Uterus (tissue), 3 donors: ENCODE measurements at regions not wholly inside any gene's neighbourhood (a gene's known extent, or its start where the extent isn't known, plus 50 kb on each side); places are given as distances from the start of the nearest gene placed in this dataset.
A peak's percentile ranks its signal among the peaks of the same experiment; 100 is the strongest.

Experiments
- DNase-seq, 2 donors: peaks; one replicate each; pipeline ENCODE4 v3.0.0-alpha.2; 2019 to 2020
- H3K27ac ChIP-seq, 2 donors: fragments of 200-600 bp; sonication (generic); 1 replicate in 1 of 2; 2 replicates in 1 of 2; pipeline ENCODE4 v1.5.1; 2016 to 2018
- H3K27me3 ChIP-seq, 2 donors: fragments of 200-600 bp; sonication (generic); one replicate each; pipeline ENCODE4 v1.5.1; 2018 to 2019; ENCODE audit warnings: control low read depth in 1 of 2
- H3K36me3 ChIP-seq, 2 donors: fragments of 200-600 bp; sonication (generic); one replicate each; pipeline ENCODE4 v1.5.1; 2019; ENCODE audit warnings: control low read depth in 1 of 2
- H3K4me1 ChIP-seq, 2 donors: fragments of 200-600 bp; sonication (generic); one replicate each; pipeline ENCODE4 v1.5.1; 2018 to 2019; ENCODE audit warnings: control low read depth in 1 of 2
- H3K4me3 ChIP-seq, 2 donors: fragments of 200-600 bp; sonication (generic); 1 replicate in 1 of 2; 2 replicates in 1 of 2; pipeline ENCODE4 v1.5.1; 2018 to 2019; ENCODE audit warnings: mild to moderate bottlenecking in 1 of 2
- H3K9me3 ChIP-seq, 2 donors: fragments of 200-600 bp; sonication (generic); one replicate each; pipeline ENCODE4 v1.5.1; 2019; ENCODE audit warnings: control low read depth in 1 of 2
- CTCF ChIP-seq, 4 experiments: fragments of 200-600 bp in 2 of 4; fragments of 450-650 bp in 2 of 4; sonication (generic) in 2 of 4; IDR thresholded peaks; one replicate each; pipeline ENCODE4 v1.5.1; 2016 to 2019; ENCODE audit warnings: antibody characterized with exemption in 4 of 4, mild to moderate bottlenecking in 2 of 4, moderate library complexity in 1 of 4
- POLR2A ChIP-seq, 2 donors: fragments of 450-650 bp; IDR thresholded peaks; one replicate each; pipeline ENCODE4 v1.6.1; 2016; ENCODE audit warnings: antibody characterized with exemption in 2 of 2, mild to moderate bottlenecking in 1 of 2, moderate library complexity in 1 of 2
- intact Hi-C: fragments of 100-400 bp; cut with DNase I; formaldehyde crosslinking; loops from one replicate; pipeline ENCODE4 v1.15.1; 2023; ENCODE audit warnings: low total_unique reads
- donor health status: DM: yes; HTN: yes; CAD: no.

GRCh38 chr3:157574531-157574930 lies 71.3 kb upstream of the VEPH1 start:
- Histone ChIP-seq H3K4me1 (no peaks in the 10 kb centered on the region), H3K9me3 (no peaks in the 10 kb centered on the region), H3K4me3 (no peak overlapping the region), H3K27ac (no peak overlapping the region), H3K36me3 (peaks cover 0 to 2% of the 10 kb centered on the region in 2 donors), H3K27me3 (no peaks in the 10 kb centered on the region)
- no peak for TF ChIP-seq POLR2A (IDR thresholded peaks at IDR 0.05)
- TF ChIP-seq CTCF (IDR thresholded peaks at IDR 0.05) = no peak
- no peak for DNase-seq
- intact Hi-C loops = no loop called here

- intact Hi-C loops = no loop called here
- H3K4me1 ChIP-seq = no peaks in the 10 kb centered on the region
These were observed 70.7 kb upstream of the VEPH1 start for GRCh38 chr3:157573780-157574378.

GRCh38 chr3:157573281-157573680 lies 70.1 kb upstream of the VEPH1 start:
- no peaks in the 10 kb centered on the region for H3K27me3 ChIP-seq
- no peak overlapping the region for H3K27ac ChIP-seq
- no peaks in the 10 kb centered on the region for H3K4me1 ChIP-seq
- no peak overlapping the region for H3K4me3 ChIP-seq
- no peak for TF ChIP-seq CTCF (IDR thresholded peaks at IDR 0.05)
- TF ChIP-seq POLR2A (IDR thresholded peaks at IDR 0.05) = no peak
- no peak for DNase-seq
- intact Hi-C loops = no loop called here
- no peaks in the 10 kb centered on the region for H3K9me3 ChIP-seq
- peaks cover 0 to 2% of the 10 kb centered on the region in 2 donors for H3K36me3 ChIP-seq

More at GRCh38 chr3:157573780-157574378, 70.7 kb upstream of the VEPH1 start:
- TF ChIP-seq POLR2A (IDR thresholded peaks at IDR 0.05) (no peak), CTCF (IDR thresholded peaks at IDR 0.05) (no peak)
- no peak for DNase-seq
- Histone ChIP-seq H3K4me3 (no peak overlapping the region), H3K9me3 (no peaks in the 10 kb centered on the region), H3K36me3 (peaks cover 0 to 2% of the 10 kb centered on the region in 2 donors), H3K27ac (no peak overlapping the region), H3K27me3 (no peaks in the 10 kb centered on the region)

GRCh38 chr3:157572559-157573270 lies 69.5 kb upstream of the VEPH1 start:
- no peaks in the 10 kb centered on the region for H3K4me1 ChIP-seq
- no peaks in the 10 kb centered on the region for H3K36me3 ChIP-seq
- intact Hi-C loops = no loop called here
- no peak overlapping the region for H3K27ac ChIP-seq
- DNase-seq = no peak
- H3K4me3 ChIP-seq = no peak overlapping the region
- TF ChIP-seq CTCF (IDR thresholded peaks at IDR 0.05) (peak; percentile 37 to 61 (median 52)), POLR2A (IDR thresholded peaks at IDR 0.05) (no peak)
- H3K9me3 ChIP-seq = no peaks in the 10 kb centered on the region
- no peaks in the 10 kb centered on the region for H3K27me3 ChIP-seq

- Histone ChIP-seq H3K27ac (no peak overlapping the region), H3K9me3 (no peaks in the 10 kb centered on the region), H3K36me3 (no peaks in the 10 kb centered on the region), H3K4me1 (no peaks in the 10 kb centered on the region), H3K27me3 (no peaks in the 10 kb centered on the region), H3K4me3 (no peak overlapping the region)
- no peak for DNase-seq
- TF ChIP-seq POLR2A (IDR thresholded peaks at IDR 0.05) (no peak), CTCF (IDR thresholded peaks at IDR 0.05) (no peak)
- intact Hi-C loops = no loop called here
These were observed 63.4 kb upstream of the VEPH1 start for GRCh38 chr3:157566596-157566995.
